AG08395 (cell line): ENCODE measurements at regions not wholly inside any gene's neighbourhood (a gene's known extent, or its start where the extent isn't known, plus 50 kb on each side); places are given as distances from the start of the nearest gene placed in this dataset.
"Not testable (repeated sequence)": the region's sequence is repeated elsewhere in the genome, so short reads cannot be mapped to it uniquely, and the experiment has no call there.

Experiments
- DNase-seq: peaks from one replicate; pipeline ENCODE4 v3.0.0; 2012; ENCODE audit warnings: mixed read lengths, low spot score

DNA sequence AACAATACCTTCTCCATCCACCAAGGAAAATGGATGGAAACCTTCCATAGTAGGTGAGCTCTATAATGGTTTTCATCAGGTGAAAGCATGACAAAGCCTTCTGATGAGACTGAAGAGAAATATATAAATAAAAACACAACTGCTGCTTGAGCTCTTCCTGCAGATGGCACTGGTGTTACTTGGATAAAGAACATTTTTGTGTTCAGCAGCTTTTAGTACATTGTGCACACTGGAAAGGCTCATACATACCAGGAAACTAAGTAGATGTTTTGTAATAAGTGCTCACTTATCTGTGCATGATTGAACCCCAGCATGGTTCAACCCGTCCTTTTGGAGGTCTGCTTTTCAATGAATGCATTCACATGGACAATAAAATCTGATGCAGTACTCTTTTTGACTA lies 357.3 kb upstream of the MIS18BP1 start:
- DNase-seq, result no peak

- DNase-seq, result no peak
Observed at GRCh38 chr14:45587142-45587541, 334.1 kb upstream of the MIS18BP1 start.

- no peak for DNase-seq
Observed at GRCh38 chr14:45559626-45560025, 306.6 kb upstream of the MIS18BP1 start.

DNA sequence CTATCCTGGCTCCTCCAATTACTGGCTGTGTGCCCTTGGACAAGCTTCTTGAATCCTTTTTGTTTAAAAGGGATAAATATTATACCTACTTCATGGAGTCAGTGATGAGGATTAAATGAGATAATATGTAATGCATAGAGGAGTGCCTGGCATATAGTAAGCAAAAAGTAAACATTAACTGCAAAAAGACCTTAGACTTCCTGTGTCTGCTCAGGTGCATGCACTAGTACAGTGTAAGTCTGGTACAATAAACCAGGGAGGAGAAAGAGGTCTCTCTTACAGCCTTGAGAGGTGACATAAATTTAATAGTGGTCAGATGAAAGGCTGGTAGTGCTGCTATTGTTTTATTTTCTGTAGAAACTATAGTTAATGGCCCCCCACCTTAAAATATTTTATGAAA lies 305.2 kb upstream of the MIS18BP1 start:
- no peak for DNase-seq

- no peak for DNase-seq
Observed at GRCh38 chr14:45553981-45554380, 301.0 kb upstream of the MIS18BP1 start.

GRCh38 chr14:45551240-45551820 lies 298.3 kb upstream of the MIS18BP1 start:
- not testable (repeated sequence) for DNase-seq

DNA sequence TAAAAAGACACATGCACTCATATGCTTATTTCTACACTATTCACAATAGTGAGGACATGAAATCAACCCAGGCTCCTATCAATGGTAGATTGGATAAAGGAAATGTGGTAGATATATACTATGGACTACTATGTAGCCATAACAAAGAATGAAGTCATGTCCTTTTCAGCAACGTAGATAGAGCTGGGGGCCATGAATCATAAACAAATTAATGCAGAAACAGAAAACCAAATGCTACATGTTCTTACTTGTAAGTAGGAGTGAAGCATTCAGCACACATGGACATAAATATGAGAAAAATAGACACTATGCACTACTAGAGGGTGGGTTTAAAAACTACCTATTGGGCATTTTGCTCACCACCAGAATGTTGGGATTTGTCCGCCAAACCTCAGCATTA lies 278.0 kb upstream of the MIS18BP1 start:
- DNase-seq, result no peak

- DNase-seq, result no peak
Observed at GRCh38 chr14:45526715-45527549, 273.9 kb upstream of the MIS18BP1 start.

DNA sequence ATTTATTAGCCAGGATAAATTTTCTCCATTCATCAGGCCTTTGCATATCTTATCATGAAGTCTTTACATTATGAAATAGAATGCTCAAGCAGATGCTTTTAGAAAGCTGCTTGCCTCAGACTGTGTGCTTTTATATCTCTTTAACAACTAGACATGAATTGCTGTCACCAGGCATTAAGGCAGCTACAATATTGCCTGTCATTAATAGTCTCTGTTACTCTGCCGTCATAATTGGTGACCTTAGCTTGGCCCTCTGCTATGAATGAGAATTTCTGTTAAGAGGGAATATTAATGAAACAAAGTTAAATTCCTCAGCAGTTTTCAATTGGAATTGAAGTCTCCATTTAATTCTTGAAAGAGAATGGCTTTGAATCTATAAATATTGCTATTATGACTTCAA lies 266.8 kb upstream of the MIS18BP1 start:
- no peak for DNase-seq

DNA sequence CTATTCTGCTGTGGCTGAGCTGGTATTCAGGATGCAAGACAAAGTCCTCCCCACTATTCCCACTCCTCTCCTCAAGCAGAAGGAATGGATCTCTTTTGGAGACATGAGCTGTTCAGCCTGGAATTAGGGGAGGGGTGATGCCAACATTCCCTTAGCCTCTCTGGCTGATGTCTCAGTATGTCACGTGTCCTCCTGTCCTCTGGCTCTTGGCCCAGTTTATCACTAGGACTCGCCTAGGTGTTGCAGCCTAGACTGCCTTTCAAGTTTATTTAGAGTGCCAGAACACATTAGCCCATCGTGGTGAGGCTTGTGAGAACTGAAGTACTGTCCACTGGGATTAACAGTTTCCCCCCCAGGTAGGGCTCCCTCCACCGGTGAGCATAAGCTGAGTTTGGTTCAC lies 239.9 kb upstream of the MIS18BP1 start:
- DNase-seq, result no peak

GRCh38 chr14:45491914-45492313 lies 238.9 kb upstream of the MIS18BP1 start:
- no peak for DNase-seq

- no peak for DNase-seq
Observed at GRCh38 chr14:45486599-45486998, 233.6 kb upstream of the MIS18BP1 start.

- DNase-seq, result no peak
Observed at GRCh38 chr14:45467023-45467422, 214.0 kb upstream of the MIS18BP1 start.

GRCh38 chr14:45434221-45434620 lies 181.2 kb upstream of the MIS18BP1 start:
- no peak for DNase-seq

GRCh38 chr14:45426685-45427282 lies 173.8 kb upstream of the MIS18BP1 start:
- peak; percentile 49 for DNase-seq

DNA sequence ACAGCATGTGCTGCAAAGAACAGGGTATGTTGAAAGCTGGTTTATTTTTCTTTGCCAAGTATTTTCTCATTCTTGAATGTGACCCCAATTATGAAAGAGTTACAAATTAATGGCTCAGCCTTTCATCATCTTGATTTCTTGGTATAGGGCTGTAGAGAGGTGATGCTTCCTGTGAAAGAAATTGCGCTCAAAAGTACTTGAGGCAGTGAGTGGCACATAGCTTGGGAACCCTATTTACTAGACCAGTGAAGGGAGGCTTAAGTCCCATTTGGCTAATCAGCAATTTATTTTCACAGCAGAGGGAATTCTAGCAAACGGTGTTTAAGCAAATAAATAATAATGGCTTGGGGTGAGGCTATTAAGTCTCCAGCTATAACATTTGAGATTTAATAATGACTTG lies 153.9 kb upstream of the MIS18BP1 start:
- no peak for DNase-seq

DNA sequence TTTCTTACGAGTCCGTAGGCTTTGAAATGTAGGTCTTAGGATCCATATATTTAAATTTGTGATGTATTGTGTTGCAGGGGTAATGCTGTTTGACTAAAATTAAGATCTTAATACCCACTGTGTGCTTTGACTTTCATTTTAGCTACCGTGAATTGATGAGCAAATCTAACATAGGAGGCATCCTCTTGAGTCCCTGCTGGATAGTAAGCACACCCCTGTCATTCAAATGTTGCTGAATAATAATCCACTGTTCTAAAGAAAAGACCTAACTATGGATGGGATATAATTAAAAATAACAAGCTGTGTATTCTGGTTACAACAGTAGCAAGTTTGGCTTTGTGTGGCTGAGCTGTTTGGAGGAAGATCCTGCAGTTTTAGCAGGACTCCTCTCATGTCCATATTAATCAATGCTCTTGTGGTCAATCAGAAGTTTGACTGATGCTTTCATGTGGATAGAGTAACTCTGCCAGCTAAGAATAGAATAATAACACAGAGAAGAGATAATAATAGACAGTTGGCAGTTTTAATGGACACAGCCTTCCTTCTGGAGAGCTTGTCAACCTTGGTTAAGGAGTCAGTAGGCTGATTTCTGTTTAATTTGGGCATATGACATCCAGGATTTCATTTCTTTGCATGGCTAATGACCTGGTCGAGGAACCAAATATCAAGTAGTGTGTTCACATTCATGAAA lies 148.1 kb upstream of the MIS18BP1 start:
- no peak for DNase-seq

DNA sequence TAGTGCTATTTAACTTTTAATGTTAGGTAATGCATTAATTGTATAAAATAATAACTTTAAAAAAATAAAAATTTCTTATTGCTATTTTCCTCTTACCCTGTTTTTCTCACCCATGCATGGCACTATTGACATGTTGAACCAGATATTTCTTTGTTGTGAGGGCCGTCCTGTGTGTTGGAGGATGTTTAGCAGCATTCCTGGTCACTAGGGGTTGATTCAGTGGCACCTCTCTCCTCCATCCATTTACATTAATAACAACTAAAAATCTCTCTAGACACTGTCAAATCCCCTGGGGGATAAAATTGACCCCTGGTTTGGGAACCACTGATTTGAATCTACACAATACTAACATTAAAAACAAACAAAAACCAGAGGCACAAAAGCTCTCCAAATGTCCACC lies 147.5 kb upstream of the MIS18BP1 start:
- DNase-seq, result no peak

- no peak for DNase-seq
Observed at GRCh38 chr14:45381091-45381490, 128.1 kb upstream of the MIS18BP1 start.

DNA sequence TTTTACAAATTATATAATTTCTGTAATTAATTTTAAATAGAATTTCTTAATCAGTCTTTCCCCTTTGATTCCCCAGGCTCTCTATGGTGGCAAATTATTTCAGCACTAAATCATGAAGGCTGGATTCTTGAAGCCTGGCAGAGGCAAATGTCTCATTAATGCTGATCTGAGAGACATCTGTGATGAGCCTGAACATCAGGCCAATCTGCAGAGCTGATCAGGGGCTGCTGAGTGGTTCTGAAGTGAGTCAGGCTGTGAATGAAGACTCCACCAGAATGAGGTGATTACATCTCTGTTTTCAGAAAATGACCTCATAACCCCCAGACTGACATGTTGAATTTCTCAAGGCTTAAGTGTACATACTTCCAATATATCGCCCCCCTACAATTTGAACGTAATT lies 124.2 kb upstream of the MIS18BP1 start:
- no peak for DNase-seq

DNA sequence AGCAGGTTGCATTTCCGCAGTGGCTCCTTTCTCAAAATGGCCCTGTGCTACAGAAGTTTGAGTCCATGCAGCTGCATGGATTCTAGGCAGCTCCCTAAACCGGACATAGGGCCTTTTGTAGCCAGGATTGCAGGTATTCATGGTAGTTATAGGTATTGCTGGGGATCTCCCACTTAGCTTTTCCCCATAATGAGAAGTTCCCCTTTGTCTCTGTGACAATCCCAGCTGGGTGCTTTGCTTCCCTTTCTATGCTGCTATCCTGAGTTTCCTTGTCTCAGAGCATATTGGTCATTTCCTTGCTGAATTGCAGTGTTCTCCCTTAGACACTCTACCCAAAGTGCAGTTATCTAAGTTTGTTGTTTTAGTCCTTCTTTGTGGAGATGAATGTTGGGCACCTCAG lies 120.9 kb upstream of the MIS18BP1 start:
- DNase-seq, result no peak

- DNase-seq, result no peak
Observed at GRCh38 chr14:45364565-45365156, 111.7 kb upstream of the MIS18BP1 start.
